GM21381 (cell line): ENCODE measurements at regions not wholly inside any gene's neighbourhood (a gene's known extent, or its start where the extent isn't known, plus 50 kb on each side); places are given as distances from the start of the nearest gene placed in this dataset.

Source experiments
- ATAC-seq: cut with Tn5 transposase; IDR thresholded peaks from one replicate; pipeline ENCODE4 v1.9.1; 2021; ENCODE audit warnings: mild to moderate bottlenecking, moderate library complexity; ENCODE audit not compliant: unreplicated experiment

GRCh38 chr6:147022041-147022440, 182.2 kb upstream of the STXBP5 start:
- ATAC-seq: no peak

GRCh38 chr6:147023148-147023547, 181.1 kb upstream of the STXBP5 start:
- no peak for ATAC-seq

GRCh38 chr6:147023581-147023980, 180.6 kb upstream of the STXBP5 start:
- ATAC-seq: no peak

- no peak for ATAC-seq
Observed at GRCh38 chr6:147029923-147030322, 174.3 kb upstream of the STXBP5 start.

- no peak for ATAC-seq
Observed at GRCh38 chr6:147033267-147033666, 170.9 kb upstream of the STXBP5 start.

GRCh38 chr6:147035886-147036285, 168.3 kb upstream of the STXBP5 start:
- ATAC-seq: no peak

GRCh38 chr6:147037881-147038280, 166.3 kb upstream of the STXBP5 start:
- no peak for ATAC-seq

- no peak for ATAC-seq
Observed at GRCh38 chr6:147040121-147040910, 163.9 kb upstream of the STXBP5 start.

- no peak for ATAC-seq
Observed at GRCh38 chr6:147042679-147043078, 161.5 kb upstream of the STXBP5 start.

- no peak for ATAC-seq
Observed at GRCh38 chr6:147043994-147044477, 160.2 kb upstream of the STXBP5 start.

GRCh38 chr6:147046141-147046877, 157.9 kb upstream of the STXBP5 start:
- no peak for ATAC-seq

GRCh38 chr6:147048930-147049329, 155.3 kb upstream of the STXBP5 start:
- ATAC-seq: no peak

GRCh38 chr6:147053311-147053921, 150.8 kb upstream of the STXBP5 start:
- no peak for ATAC-seq

- ATAC-seq: no peak
Observed at GRCh38 chr6:147054158-147054557, 150.1 kb upstream of the STXBP5 start.

- no peak for ATAC-seq
Observed at GRCh38 chr6:147054871-147055270, 149.3 kb upstream of the STXBP5 start.

- ATAC-seq: no peak
Observed at GRCh38 chr6:147055821-147056392, 148.3 kb upstream of the STXBP5 start.

GRCh38 chr6:147057188-147057587, 147.0 kb upstream of the STXBP5 start:
- ATAC-seq: no peak

- no peak for ATAC-seq
Observed at GRCh38 chr6:147057705-147058342, 146.4 kb upstream of the STXBP5 start.

GRCh38 chr6:147058786-147059385, 145.3 kb upstream of the STXBP5 start:
- no peak for ATAC-seq

GRCh38 chr6:147060636-147061035, 143.6 kb upstream of the STXBP5 start:
- no peak for ATAC-seq
